ENCODE measurements at regions not wholly inside any gene's neighbourhood (a gene's known extent, or its start where the extent isn't known, plus 50 kb on each side); places are given as distances from the start of the nearest gene placed in this dataset.

- DNase-seq: no peak
Observed at GRCh38 chr1:55635856-55636255, 420.7 kb upstream of the USP24 start.

GRCh38 chr1:55634516-55634915 lies 419.4 kb upstream of the USP24 start:
- DNase-seq: no peak

- DNase-seq: no peak
Observed at GRCh38 chr1:55632906-55633305, 417.7 kb upstream of the USP24 start.

- DNase-seq: no peak
Observed at GRCh38 chr1:55632058-55632457, 416.9 kb upstream of the USP24 start.

- no peak for DNase-seq
Observed at GRCh38 chr1:55631509-55631908, 416.3 kb upstream of the USP24 start.

- DNase-seq: no peak
Observed at GRCh38 chr1:55626326-55626725, 411.2 kb upstream of the USP24 start.

GRCh38 chr1:55624766-55625165 lies 409.6 kb upstream of the USP24 start:
- no peak for DNase-seq

- no peak for DNase-seq
Observed at GRCh38 chr1:55623311-55623710, 408.1 kb upstream of the USP24 start.

GRCh38 chr1:55622074-55622473 lies 406.9 kb upstream of the USP24 start:
- no peak for DNase-seq

GRCh38 chr1:55618199-55618598 lies 403.0 kb upstream of the USP24 start:
- no peak for DNase-seq

GRCh38 chr1:55617288-55617982 lies 402.3 kb upstream of the USP24 start:
- DNase-seq: no peak

- DNase-seq: no peak
Observed at GRCh38 chr1:55612988-55613387, 397.8 kb upstream of the USP24 start.

- no peak for DNase-seq
Observed at GRCh38 chr1:55611123-55611522, 396.0 kb upstream of the USP24 start.

- DNase-seq: no peak
Observed at GRCh38 chr1:55610203-55610602, 395.0 kb upstream of the USP24 start.

GRCh38 chr1:55609630-55610029 lies 394.5 kb upstream of the USP24 start:
- DNase-seq: no peak

GRCh38 chr1:55605155-55605554 lies 390.0 kb upstream of the USP24 start:
- no peak for DNase-seq

GRCh38 chr1:55604749-55605148 lies 389.6 kb upstream of the USP24 start:
- DNase-seq: no peak

- DNase-seq: no peak
Observed at GRCh38 chr1:55604179-55604578, 389.0 kb upstream of the USP24 start.

GRCh38 chr1:55600242-55600641 lies 385.1 kb upstream of the USP24 start:
- DNase-seq: no peak

GRCh38 chr1:55597910-55598309 lies 382.7 kb upstream of the USP24 start:
- no peak for DNase-seq

- no peak for DNase-seq
Observed at GRCh38 chr1:55594701-55595100, 379.5 kb upstream of the USP24 start.

GRCh38 chr1:55593298-55593697 lies 378.1 kb upstream of the USP24 start:
- DNase-seq: no peak

- no peak for DNase-seq
Observed at GRCh38 chr1:55592122-55592521, 377.0 kb upstream of the USP24 start.

GRCh38 chr1:55589671-55590297 lies 374.6 kb upstream of the USP24 start:
- no peak for DNase-seq

- DNase-seq: no peak
Observed at GRCh38 chr1:55588309-55588708, 373.1 kb upstream of the USP24 start.
